ENCODE measurements at regions not wholly inside any gene's neighbourhood (a gene's known extent, or its start where the extent isn't known, plus 50 kb on each side); places are given as distances from the start of the nearest gene placed in this dataset.
"Not testable (repeated sequence)": the region's sequence is repeated elsewhere in the genome, so short reads cannot be mapped to it uniquely, and the experiment has no call there.

DNA sequence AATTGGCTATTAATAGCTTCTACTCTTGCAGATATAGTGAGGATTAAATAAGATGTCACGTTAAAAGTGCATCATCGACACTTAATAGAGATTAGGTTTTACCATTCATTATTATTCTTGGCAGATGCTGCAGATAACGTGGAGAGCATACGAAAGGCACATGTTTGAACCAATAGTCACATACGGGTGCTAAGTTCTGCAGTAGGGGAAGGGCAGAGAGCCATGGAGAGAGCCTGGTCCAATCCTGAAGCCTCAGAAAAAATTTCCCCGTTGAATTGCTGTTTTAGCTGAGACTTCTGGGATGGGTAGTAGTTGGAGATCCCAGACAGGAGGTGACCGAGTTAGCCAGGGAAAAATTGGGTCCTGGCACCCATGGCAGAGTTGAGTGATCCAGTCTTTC lies 72.4 kb upstream of the KRTAP5-11 start:
- TF ChIP-seq, protein P1, sequence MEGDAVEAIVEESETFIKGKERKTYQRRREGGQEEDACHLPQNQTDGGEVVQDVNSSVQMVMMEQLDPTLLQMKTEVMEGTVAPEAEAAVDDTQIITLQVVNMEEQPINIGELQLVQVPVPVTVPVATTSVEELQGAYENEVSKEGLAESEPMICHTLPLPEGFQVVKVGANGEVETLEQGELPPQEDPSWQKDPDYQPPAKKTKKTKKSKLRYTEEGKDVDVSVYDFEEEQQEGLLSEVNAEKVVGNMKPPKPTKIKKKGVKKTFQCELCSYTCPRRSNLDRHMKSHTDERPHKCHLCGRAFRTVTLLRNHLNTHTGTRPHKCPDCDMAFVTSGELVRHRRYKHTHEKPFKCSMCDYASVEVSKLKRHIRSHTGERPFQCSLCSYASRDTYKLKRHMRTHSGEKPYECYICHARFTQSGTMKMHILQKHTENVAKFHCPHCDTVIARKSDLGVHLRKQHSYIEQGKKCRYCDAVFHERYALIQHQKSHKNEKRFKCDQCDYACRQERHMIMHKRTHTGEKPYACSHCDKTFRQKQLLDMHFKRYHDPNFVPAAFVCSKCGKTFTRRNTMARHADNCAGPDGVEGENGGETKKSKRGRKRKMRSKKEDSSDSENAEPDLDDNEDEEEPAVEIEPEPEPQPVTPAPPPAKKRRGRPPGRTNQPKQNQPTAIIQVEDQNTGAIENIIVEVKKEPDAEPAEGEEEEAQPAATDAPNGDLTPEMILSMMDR (IDR thresholded peaks at IDR 0.05) = not testable (repeated sequence)
- TF ChIP-seq POLR2A (IDR thresholded peaks at IDR 0.05) = not testable (repeated sequence)
